Upper lobe of left lung (tissue), 6 donors: ENCODE measurements at regions not wholly inside any gene's neighbourhood (a gene's known extent, or its start where the extent isn't known, plus 50 kb on each side); places are given as distances from the start of the nearest gene placed in this dataset.
"Not testable (repeated sequence)": the region's sequence is repeated elsewhere in the genome, so short reads cannot be mapped to it uniquely, and the experiment has no call there.

Experiments used
- ATAC-seq, 2 donors: fragments of 200-7000 bp; cut with Tn5 transposase; one replicate each; pipeline ENCODE4 v1.9.1; 2022; ENCODE audit warnings: mild to moderate bottlenecking in 2 of 2, moderate library complexity in 2 of 2; ENCODE audit not compliant: low FRiP score in 2 of 2
- DNase-seq, 2 donors: peaks; one replicate each; pipeline ENCODE4 v3.0.0-alpha.2; 2019 to 2020
- H3K27ac ChIP-seq, 4 donors: fragments of 200-600 bp; sonication (generic); one replicate each; pipeline ENCODE4 v1.5.1; 2016 to 2019
- H3K27me3 ChIP-seq, 4 donors: fragments of 200-600 bp; sonication (generic); one replicate each; pipeline ENCODE4 v1.5.1; 2017 to 2019
- H3K36me3 ChIP-seq, 4 donors: fragments of 200-600 bp; sonication (generic); one replicate each; pipeline ENCODE4 v1.5.1; 2016 to 2019
- H3K4me1 ChIP-seq, 4 donors: fragments of 200-600 bp; sonication (generic); one replicate each; pipeline ENCODE4 v1.5.1; 2018 to 2019
- H3K4me3 ChIP-seq, 4 donors: fragments of 200-600 bp; sonication (generic); one replicate each; pipeline ENCODE4 v1.5.1; 2017 to 2019; ENCODE audit warnings: mild to moderate bottlenecking in 2 of 4, moderate library complexity in 1 of 4
- H3K9me3 ChIP-seq, 4 donors: fragments of 200-600 bp; sonication (generic); one replicate each; pipeline ENCODE4 v1.5.1; 2018 to 2019
- EP300 ChIP-seq, 4 donors: sonication (generic); formaldehyde crosslinking; IDR thresholded peaks; one replicate each; pipeline ENCODE4 v1.5.1; 2017; ENCODE audit warnings: antibody characterized with exemption in 4 of 4, control low read depth in 2 of 4
- POLR2A ChIP-seq, 4 donors: fragments of 450-650 bp; IDR thresholded peaks; one replicate each; pipeline ENCODE4 v1.5.1; 2016 to 2017; ENCODE audit warnings: antibody characterized with exemption in 4 of 4, mild to moderate bottlenecking in 2 of 4
- POLR2AphosphoS5 ChIP-seq, 2 donors: sonication (generic); formaldehyde crosslinking; IDR thresholded peaks; one replicate each; pipeline ENCODE4 v1.5.1; 2017; ENCODE audit warnings: antibody characterized with exemption in 2 of 2
- WGBS, 2 donors: methylation state at CpG; one replicate each; pipeline ENCODE4 v1.1.5; 2017 to 2018; 5-methylcytosine and 5-hydroxymethylcytosine counted together
- TF ChIP-seq, protein P1 (sequence below), 6 experiments: fragments of 450-650 bp in 4 of 6; fragments of 200-600 bp in 2 of 6; sonication (generic) in 2 of 6; IDR thresholded peaks; one replicate each; pipeline ENCODE4 v1.5.1; 2016 to 2019; ENCODE audit warnings: antibody characterized with exemption in 6 of 6
- donor health status: DM: no; HTN: no; CAD: no; lungs with moderate emphysema.
- donor health status: DM: no; HTN: yes; CAD: no; lungs with severe emphysema.

DNA sequence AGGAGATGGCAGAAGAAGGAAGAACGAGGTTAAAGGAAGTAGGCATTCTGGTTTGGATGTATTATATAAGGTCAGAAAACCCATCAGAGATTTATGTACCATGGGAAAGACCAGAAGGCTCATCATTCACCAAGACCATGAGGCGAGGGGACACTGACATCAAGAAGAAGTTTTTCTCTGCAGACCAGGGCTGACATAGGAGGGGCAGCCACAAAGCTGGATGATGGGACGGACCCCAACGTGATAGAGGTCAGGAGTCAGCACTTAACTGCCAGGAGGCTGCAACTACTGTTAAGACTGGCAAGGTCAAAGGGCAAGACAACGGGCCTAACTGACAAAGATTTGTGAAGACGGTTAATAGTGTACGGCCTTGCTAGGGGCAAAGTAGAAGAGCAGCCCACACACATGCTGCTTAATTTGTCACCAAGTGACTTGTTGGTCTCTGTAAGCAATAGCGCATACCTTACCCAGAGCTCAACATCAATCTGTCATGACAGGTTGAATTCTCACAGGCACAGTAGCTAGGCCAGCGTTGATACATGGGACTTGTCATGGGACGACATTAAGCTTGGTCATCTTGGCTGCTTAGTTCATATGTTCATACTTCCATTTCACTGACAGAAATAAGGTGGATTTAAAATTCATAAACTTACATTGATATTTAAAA is 579.7 kb upstream of the CDH10 start:
- no peaks in the 10 kb centered on the region for H3K9me3 ChIP-seq
- no peak overlapping the region for H3K4me3 ChIP-seq
- no peak overlapping the region for H3K27ac ChIP-seq
- 61 to 62% methylated on average over 10 of the region's 10 CpGs for WGBS, 2 donors
- ATAC-seq (no peak), DNase-seq (no peak)
- H3K36me3 ChIP-seq: no peaks in the 10 kb centered on the region
- TF ChIP-seq, protein P1, sequence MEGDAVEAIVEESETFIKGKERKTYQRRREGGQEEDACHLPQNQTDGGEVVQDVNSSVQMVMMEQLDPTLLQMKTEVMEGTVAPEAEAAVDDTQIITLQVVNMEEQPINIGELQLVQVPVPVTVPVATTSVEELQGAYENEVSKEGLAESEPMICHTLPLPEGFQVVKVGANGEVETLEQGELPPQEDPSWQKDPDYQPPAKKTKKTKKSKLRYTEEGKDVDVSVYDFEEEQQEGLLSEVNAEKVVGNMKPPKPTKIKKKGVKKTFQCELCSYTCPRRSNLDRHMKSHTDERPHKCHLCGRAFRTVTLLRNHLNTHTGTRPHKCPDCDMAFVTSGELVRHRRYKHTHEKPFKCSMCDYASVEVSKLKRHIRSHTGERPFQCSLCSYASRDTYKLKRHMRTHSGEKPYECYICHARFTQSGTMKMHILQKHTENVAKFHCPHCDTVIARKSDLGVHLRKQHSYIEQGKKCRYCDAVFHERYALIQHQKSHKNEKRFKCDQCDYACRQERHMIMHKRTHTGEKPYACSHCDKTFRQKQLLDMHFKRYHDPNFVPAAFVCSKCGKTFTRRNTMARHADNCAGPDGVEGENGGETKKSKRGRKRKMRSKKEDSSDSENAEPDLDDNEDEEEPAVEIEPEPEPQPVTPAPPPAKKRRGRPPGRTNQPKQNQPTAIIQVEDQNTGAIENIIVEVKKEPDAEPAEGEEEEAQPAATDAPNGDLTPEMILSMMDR (IDR thresholded peaks at IDR 0.05): no peak
- no peak for TF ChIP-seq POLR2A (IDR thresholded peaks at IDR 0.05)
- TF ChIP-seq POLR2AphosphoS5 (IDR thresholded peaks at IDR 0.05): no peak
- TF ChIP-seq EP300 (IDR thresholded peaks at IDR 0.05): no peak
- no peaks in the 10 kb centered on the region for H3K27me3 ChIP-seq
- H3K4me1 ChIP-seq: no peaks in the 10 kb centered on the region

DNA sequence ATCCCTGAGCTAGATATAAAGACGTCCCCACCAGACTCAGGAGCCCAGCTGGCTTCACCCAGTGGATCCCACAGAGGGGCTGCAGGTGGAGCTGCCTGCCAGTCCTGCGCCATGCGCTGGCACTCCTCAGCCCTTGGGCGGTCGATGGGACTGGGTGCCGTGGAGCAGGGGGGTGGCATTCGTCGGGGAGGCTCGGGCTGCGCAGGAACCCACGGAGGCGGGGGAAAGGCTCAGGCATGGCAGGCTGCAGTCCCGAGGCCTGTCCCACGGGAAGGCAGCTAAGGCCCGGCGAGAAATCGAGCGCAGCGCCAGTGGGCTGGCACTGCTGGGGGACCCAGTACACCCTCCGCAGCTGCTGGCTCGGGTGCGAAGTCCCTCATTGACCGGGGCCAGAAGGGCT is 555.1 kb upstream of the CDH10 start:
- not testable (repeated sequence) for H3K27ac ChIP-seq, H3K4me3 ChIP-seq, ATAC-seq, H3K36me3 ChIP-seq, H3K9me3 ChIP-seq, H3K27me3 ChIP-seq, H3K4me1 ChIP-seq
- WGBS, 2 donors: 94 to 96% methylated on average over 14 to 21 of the region's 23 CpGs
- peak in 1 of 2 donors; percentile 73 for DNase-seq

DNA sequence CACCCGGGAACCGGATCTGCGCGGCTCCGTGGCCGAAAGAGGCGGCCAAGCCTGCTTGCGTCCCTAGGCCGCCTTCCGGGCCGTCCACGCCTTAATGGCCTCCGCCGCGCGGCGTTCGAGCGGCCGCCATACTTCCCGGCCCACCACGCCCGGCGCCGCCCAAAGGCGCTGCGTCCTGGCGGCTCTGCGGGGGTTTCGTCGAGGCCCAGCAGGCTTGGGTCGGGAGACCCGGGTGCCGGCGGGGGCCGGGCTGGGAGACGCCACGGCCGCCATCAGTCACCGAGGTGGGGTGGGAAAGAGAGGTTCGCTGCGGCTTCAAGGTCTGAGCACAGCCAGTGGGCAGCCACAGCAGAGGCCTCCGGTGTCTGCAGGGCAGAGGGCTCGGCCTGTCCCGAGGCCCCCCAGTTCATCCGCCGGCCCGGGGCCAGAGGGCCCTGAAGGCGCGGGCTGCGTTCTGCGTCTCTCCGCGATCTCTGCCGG is 545.8 kb upstream of the CDH10 start:
- ATAC-seq (no peak), DNase-seq (peak in 1 of 2 donors; percentile 81)
- H3K4me1 ChIP-seq: no peaks in the 10 kb centered on the region
- H3K4me3 ChIP-seq: no peak overlapping the region
- TF ChIP-seq EP300 (IDR thresholded peaks at IDR 0.05): no peak
- TF ChIP-seq POLR2AphosphoS5 (IDR thresholded peaks at IDR 0.05): no peak
- no peaks in the 10 kb centered on the region for H3K36me3 ChIP-seq
- H3K27ac ChIP-seq: no peak overlapping the region
- WGBS, 2 donors: 95 to 97% methylated on average over 46 to 54 of the region's 55 CpGs
- H3K27me3 ChIP-seq: no peaks in the 10 kb centered on the region
- H3K9me3 ChIP-seq: peaks cover 0 to 5% (median 0%) of the 10 kb centered on the region in 4 donors

DNA sequence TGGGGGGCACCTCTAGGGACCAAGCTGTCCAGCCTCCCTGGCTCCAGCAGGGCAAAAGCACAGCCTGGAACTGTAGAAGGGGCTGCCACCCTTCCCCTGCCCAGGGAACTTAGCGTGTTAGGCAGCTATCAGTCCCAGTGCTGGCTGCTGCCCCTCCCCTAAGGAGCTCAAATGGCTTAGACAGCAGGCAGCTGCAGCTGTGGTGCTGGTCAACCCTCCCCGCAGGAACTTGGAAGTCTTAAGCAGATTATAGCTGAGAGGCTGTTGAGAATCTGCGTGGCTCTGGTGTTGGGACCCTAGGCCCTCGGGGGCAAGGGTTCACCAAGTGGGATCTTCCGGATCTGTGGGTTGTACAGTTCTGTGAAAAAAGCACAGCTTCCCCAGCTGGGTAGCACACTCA is 536.5 kb upstream of the CDH10 start:
- Histone ChIP-seq H3K27me3 (no peaks in the 10 kb centered on the region), H3K4me3 (no peak overlapping the region), H3K36me3 (no peaks in the 10 kb centered on the region), H3K4me1 (no peaks in the 10 kb centered on the region), H3K27ac (no peak overlapping the region), H3K9me3 (no peaks in the 10 kb centered on the region)
- peak in 1 of 2 donors; percentile 19 for ATAC-seq
- WGBS, 2 donors: 92% methylated on average over 5 of the region's 5 CpGs; no CpG with 5 or more reads in 1 of the 2 donors
- TF ChIP-seq, protein P1 (IDR thresholded peaks at IDR 0.05): no peak
- TF ChIP-seq POLR2AphosphoS5 (IDR thresholded peaks at IDR 0.05) (no peak), EP300 (IDR thresholded peaks at IDR 0.05) (no peak), POLR2A (IDR thresholded peaks at IDR 0.05) (no peak)
- DNase-seq: no peak

DNA sequence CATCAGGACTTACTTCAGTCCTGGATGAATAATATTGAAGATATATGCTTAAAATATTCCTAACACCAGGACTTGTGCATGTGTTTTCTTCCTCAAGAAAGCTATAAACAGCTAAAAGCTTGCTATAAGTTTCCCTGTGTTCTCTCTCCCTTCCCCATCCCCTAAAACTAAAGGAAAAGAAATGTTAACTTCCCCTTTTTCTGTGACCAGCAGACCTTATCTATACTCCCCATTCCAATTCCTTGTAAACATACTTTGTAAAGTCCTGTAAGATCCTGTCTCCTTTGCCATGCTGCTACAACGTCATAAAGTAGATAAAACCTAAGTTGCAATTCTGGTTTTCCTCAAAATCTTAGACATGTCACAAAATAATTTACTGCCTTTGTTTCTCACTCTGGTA is 517.8 kb upstream of the CDH10 start:
- WGBS, 2 donors: 0% methylated on average over 1 of the region's 1 CpG
- H3K4me3 ChIP-seq, H3K4me1 ChIP-seq, H3K27ac ChIP-seq, ATAC-seq, DNase-seq, H3K36me3 ChIP-seq, H3K9me3 ChIP-seq, H3K27me3 ChIP-seq: not testable (repeated sequence)

DNA sequence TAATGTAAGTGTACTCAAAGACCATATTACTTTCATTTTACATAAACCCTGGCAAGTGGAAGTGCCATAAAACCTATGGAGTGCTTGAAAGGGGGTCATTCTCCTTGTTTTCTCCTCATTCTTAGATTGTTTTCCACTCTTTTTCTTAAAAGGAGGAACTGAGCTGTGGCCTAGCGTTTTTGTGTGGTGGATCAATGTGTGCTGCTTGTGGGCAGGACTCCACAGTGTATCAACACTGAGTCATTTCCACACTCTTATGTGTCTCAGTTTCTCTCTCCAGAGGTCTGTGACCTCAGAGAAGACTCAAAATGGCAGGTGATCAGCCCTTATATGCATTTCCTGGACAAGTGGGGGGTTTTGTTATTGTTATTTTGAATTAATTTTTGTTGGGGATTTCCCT is 516.1 kb upstream of the CDH10 start:
- no peak overlapping the region for H3K4me3 ChIP-seq
- no peak for ATAC-seq
- H3K27ac ChIP-seq: no peak overlapping the region
- DNase-seq: no peak
- H3K27me3 ChIP-seq: no peaks in the 10 kb centered on the region
- H3K4me1 ChIP-seq: no peaks in the 10 kb centered on the region
- H3K36me3 ChIP-seq: no peaks in the 10 kb centered on the region
- WGBS, 2 donors: 81 to 82% methylated on average over 1 of the region's 1 CpG
- TF ChIP-seq POLR2AphosphoS5 (IDR thresholded peaks at IDR 0.05) (no peak), EP300 (IDR thresholded peaks at IDR 0.05) (no peak)
- no peaks in the 10 kb centered on the region for H3K9me3 ChIP-seq

DNA sequence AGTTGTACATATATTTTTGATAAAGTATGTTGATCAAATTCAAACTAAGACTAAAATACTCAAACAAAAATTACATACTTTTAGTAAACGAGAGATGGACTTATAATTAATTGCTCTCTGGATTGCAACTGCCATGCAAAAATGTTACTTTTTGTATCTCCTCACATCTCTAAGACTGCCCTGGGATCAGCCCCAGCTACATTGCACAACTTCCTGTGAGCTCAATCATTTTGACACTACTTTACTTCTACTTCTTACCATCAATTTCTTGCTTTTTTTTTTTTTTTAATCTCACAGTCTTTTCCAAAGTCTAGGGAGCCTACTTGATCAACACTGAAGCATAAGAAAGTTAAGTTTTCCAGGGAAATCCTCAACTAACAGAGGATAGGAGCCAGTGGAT is 506.0 kb upstream of the CDH10 start:
- Histone ChIP-seq H3K9me3 (no peaks in the 10 kb centered on the region), H3K4me1 (no peaks in the 10 kb centered on the region), H3K27ac (no peak overlapping the region), H3K36me3 (no peaks in the 10 kb centered on the region), H3K27me3 (no peaks in the 10 kb centered on the region), H3K4me3 (no peak overlapping the region)
- 34 to 48% methylated on average over 1 of the region's 1 CpG for WGBS, 2 donors
- DNase-seq (no peak), ATAC-seq (no peak)
- TF ChIP-seq EP300 (IDR thresholded peaks at IDR 0.05) (no peak), POLR2AphosphoS5 (IDR thresholded peaks at IDR 0.05) (no peak), POLR2A (IDR thresholded peaks at IDR 0.05) (no peak)
- TF ChIP-seq, protein P1 (IDR thresholded peaks at IDR 0.05): no peak
